ENCODE measurements at regions not wholly inside any gene's neighbourhood (a gene's known extent, or its start where the extent isn't known, plus 50 kb on each side); places are given as distances from the start of the nearest gene placed in this dataset.
"Not testable (repeated sequence)": the region's sequence is repeated elsewhere in the genome, so short reads cannot be mapped to it uniquely, and the experiment has no call there.

DNA sequence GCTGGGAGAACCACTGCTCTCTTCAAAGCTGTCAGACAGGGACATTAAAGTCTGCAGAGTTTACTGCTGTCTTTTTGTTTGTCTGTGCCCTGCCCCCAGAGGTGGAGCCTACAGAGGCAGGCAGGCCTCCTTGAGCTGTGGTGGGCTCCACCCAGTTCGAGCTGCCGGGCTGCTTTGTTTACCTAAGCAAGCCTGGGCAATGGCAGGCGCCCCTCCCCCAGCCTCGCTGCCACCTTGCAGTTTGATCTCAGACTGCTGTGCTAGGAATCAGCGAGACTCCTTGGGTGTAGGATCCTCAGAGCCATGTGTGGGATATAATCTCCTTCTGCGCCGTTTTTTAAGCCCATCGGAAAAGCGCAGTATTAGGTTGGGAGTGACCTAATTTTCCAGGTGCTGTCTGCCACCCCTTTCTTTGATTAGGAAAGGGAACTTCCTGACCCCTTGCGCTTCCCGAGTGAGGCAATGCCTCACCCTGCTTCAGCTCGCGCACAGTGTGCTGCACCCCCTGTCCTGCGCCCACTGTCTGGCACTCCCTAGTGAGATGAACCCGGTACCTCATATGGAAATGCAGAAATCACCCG, 298.3 kb upstream of the MIS18BP1 start:
- TF ChIP-seq, protein P1, sequence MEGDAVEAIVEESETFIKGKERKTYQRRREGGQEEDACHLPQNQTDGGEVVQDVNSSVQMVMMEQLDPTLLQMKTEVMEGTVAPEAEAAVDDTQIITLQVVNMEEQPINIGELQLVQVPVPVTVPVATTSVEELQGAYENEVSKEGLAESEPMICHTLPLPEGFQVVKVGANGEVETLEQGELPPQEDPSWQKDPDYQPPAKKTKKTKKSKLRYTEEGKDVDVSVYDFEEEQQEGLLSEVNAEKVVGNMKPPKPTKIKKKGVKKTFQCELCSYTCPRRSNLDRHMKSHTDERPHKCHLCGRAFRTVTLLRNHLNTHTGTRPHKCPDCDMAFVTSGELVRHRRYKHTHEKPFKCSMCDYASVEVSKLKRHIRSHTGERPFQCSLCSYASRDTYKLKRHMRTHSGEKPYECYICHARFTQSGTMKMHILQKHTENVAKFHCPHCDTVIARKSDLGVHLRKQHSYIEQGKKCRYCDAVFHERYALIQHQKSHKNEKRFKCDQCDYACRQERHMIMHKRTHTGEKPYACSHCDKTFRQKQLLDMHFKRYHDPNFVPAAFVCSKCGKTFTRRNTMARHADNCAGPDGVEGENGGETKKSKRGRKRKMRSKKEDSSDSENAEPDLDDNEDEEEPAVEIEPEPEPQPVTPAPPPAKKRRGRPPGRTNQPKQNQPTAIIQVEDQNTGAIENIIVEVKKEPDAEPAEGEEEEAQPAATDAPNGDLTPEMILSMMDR (IDR thresholded peaks at IDR 0.05; ENCODE audit: low read depth, low read length) = not testable (repeated sequence)
- not testable (repeated sequence) for TF ChIP-seq EZH2phosphoT487 (IDR thresholded peaks at IDR 0.05; ENCODE audit: low read depth)

All from OCI-LY3 (cell line).